Jurkat, Clone E6-1 (cell line): ENCODE measurements at regions not wholly inside any gene's neighbourhood (a gene's known extent, or its start where the extent isn't known, plus 50 kb on each side); places are given as distances from the start of the nearest gene placed in this dataset.
A peak's percentile ranks its signal among the peaks of the same experiment; 100 is the strongest.
"Not testable (repeated sequence)": the region's sequence is repeated elsewhere in the genome, so short reads cannot be mapped to it uniquely, and the experiment has no call there.

Experiments used
- DNase-seq: peaks from one replicate; pipeline ENCODE4 v3.0.0-alpha.2; 2011; ENCODE audit warnings: low read depth, low spot score
- H3K4me3 ChIP-seq: 2 replicates; pipeline ENCODE4 v1.5.1; 2011; ENCODE audit warnings: mild to moderate bottlenecking, low read length, control low read depth, moderate library complexity

DNA sequence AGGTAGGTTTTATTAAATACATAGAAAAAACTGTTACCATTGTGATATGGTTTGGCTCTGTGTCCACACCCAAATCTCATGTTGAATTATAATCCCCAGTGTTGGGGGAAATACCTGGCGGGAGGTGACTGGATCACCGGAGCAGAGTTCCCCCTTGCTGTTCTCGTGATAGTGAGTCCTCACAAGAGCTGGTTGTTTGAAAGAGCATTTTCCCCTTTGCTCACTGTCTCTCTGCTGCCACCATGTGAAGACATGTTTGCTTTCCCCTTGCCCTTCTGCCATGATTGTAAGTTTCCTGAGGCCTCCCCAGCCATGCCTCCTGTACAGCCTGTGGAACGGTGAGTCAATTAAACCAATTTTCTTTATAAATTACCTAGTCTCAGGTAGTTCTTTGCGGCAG is 352.7 kb upstream of the SLC39A10 start:
- peak; percentile 32 for DNase-seq
- no peak overlapping the region for H3K4me3 ChIP-seq

GRCh38 chr2:195300631-195301030 is 356.4 kb upstream of the SLC39A10 start:
- no peak overlapping the region for H3K4me3 ChIP-seq
- no peak for DNase-seq

DNA sequence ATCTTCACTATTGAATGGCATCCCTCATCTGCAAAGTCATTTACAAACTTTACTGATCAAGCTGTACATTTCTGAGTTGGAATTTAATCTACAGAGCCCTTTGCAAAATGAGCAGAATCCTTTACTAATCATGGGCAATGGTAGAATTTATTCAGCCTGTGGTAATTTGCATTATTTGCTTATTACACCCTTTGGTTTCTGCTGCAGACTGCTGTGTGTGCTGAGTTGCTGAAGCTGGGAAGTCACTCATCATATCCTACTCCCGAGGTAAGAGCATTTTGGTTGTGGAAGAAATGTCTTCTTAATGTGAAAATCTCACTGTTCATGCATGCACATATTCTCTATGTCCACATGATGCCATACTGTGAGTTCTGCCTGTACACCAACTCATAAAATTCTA is 357.4 kb upstream of the SLC39A10 start:
- H3K4me3 ChIP-seq = no peak overlapping the region
- no peak for DNase-seq

GRCh38 chr2:195296490-195296889 is 360.5 kb upstream of the SLC39A10 start:
- H3K4me3 ChIP-seq = no peak overlapping the region
- no peak for DNase-seq

DNA sequence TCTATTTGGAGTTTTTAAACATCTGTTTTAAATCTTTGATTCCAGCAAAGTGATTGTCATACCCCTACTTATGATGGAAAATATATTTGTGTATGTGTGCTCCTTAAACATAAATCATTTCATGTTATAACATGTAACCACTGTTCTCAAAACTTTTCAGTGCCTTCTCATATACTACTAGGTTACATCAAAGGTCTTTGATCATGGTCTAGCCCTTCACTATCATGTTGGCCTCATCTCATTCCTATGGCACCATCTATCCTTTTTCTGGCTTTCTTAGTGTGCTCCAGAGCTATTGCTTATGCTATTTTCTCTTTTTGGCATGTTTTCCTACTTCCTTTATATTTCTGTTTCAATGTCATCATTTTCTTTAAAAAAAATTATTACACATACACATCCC is 367.9 kb upstream of the SLC39A10 start:
- no peak overlapping the region for H3K4me3 ChIP-seq
- no peak for DNase-seq

- no peak for DNase-seq
- H3K4me3 ChIP-seq = no peak overlapping the region
Observed at GRCh38 chr2:195279840-195280427, 377.1 kb upstream of the SLC39A10 start.

- DNase-seq = no peak
Observed at GRCh38 chr2:195270466-195271039, 386.5 kb upstream of the SLC39A10 start.

GRCh38 chr2:195269220-195269619 is 387.8 kb upstream of the SLC39A10 start:
- H3K4me3 ChIP-seq = no peak overlapping the region
- DNase-seq = no peak

More at GRCh38 chr2:195270466-195271039, 386.5 kb upstream of the SLC39A10 start:
- no peak overlapping the region for H3K4me3 ChIP-seq

GRCh38 chr2:195257979-195258378 is 399.0 kb upstream of the SLC39A10 start:
- no peak overlapping the region for H3K4me3 ChIP-seq
- DNase-seq = no peak

DNA sequence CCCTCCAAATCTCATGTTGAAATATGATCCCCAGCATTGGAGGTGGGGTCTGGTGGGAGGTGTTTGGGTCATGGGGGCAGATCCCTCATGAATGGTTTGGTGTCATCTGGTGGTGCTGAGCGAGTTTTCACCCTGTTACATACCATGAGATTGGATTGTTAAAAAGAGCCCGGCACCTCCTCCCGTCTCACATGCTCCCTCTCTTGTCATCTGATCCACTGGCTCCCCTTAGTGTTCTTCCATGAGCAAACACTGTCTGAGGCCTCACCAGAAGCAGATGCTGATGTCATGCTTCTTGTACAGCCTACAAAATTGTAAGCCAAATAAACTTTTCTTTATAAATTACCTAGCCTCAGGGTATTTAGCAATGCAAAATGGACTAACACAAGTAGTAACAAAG is 405.0 kb upstream of the SLC39A10 start:
- DNase-seq = no peak
- H3K4me3 ChIP-seq = no peak overlapping the region

- no peak for DNase-seq
- H3K4me3 ChIP-seq = no peak overlapping the region
Observed at GRCh38 chr2:195251214-195251613, 405.8 kb upstream of the SLC39A10 start.

DNA sequence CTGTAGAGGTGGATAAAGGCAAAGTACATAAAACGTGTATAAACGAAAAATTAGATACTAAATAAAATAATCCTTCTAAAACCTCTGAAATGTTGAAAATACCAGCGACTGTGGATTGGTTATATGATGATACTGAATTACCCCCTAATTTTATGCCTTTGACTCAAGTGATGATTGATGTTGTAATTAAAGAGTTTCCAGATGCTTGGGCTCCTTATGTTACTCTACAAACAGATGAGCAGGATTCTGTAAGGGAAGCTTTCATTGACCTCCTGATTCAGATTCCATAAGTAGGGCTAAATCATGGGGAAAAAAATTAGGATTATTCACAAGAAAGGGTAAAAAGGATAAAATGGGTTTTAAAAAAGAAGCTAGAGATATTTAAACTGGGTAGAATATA is 418.2 kb upstream of the SLC39A10 start:
- no peak for DNase-seq
- no peak overlapping the region for H3K4me3 ChIP-seq

GRCh38 chr2:195238379-195238778 is 418.6 kb upstream of the SLC39A10 start:
- no peak for DNase-seq
- no peak overlapping the region for H3K4me3 ChIP-seq

- not testable (repeated sequence) for H3K4me3 ChIP-seq, DNase-seq
Observed at GRCh38 chr2:195228547-195228946, 428.5 kb upstream of the SLC39A10 start.

DNA sequence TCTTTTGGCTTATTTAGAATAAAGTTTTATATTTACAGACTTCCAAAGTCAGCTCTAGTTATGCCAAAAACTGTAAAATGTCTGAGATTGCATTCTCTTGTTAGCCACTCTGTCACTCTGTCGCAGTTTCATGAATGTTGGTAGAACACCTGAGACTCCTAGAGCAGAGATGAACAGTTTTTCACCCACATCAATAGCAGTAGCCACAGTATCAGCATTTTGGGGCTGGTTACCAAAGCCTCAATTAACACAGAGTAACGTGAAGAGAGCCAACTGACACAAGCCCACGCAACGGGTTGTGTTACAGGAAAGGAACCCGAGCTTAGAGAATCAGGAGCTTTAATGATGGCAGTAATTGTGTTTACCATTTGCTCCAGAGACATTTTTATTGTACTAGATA is 443.0 kb upstream of the SLC39A10 start:
- H3K4me3 ChIP-seq = no peak overlapping the region
- DNase-seq = peak; percentile 64

- DNase-seq = no peak
- no peak overlapping the region for H3K4me3 ChIP-seq
Observed at GRCh38 chr2:195212586-195212985, 444.4 kb upstream of the SLC39A10 start.

DNA sequence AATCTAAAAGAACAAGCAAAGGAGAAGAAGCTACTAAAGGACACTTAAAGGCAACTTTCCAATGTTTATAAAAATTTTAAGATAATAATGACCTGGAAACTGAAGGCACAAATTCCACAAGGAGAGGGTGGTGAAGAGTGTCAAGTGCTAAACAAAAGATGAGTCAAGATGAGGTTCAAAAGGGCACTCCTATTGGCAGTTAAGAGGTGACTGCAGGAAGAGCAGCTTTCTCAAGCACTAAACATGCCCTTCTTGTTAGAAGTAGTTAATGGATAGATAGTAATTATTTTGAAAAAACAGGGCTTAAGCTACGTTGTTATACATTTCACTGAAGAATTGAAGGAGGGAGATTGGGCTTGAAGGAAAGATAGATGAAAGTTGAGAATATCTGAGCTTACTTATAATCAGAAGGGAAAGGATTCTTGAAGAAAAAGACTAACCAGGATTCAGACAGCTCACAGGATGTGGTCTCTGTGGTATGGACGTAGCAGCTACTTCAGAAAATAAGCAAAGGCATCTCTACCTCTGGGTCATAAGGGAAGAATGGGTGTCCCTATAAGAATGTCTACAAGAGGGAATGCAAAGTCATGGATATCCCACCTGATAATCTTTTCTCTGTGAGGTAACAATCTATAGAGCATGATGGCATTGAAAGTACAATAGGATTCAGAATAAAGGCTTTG is 454.7 kb upstream of the SLC39A10 start:
- DNase-seq = peak; percentile 52
- H3K4me3 ChIP-seq = no peak overlapping the region

GRCh38 chr2:195199864-195200263 is 457.2 kb upstream of the SLC39A10 start:
- no peak overlapping the region for H3K4me3 ChIP-seq
- no peak for DNase-seq

- DNase-seq = no peak
Observed at GRCh38 chr2:195181059-195181705, 475.8 kb upstream of the SLC39A10 start.

GRCh38 chr2:195168369-195168768 is 488.7 kb upstream of the SLC39A10 start:
- H3K4me3 ChIP-seq = no peak overlapping the region
- DNase-seq = peak; percentile 21

More at GRCh38 chr2:195181059-195181705, 475.8 kb upstream of the SLC39A10 start:
- H3K4me3 ChIP-seq = no peak overlapping the region
